Stimulated activated naive B cell treated with anti-CD40 and anti-IgM and Interleukin-4, amounts not matched to agents 10 μg/mL and 1 μg/mL and 100 μg/mL, for 72 hours (primary cell): ENCODE measurements at regions not wholly inside any gene's neighbourhood (a gene's known extent, or its start where the extent isn't known, plus 50 kb on each side); places are given as distances from the start of the nearest gene placed in this dataset.

Experiments
- ATAC-seq, 2 donors: fragments of 150-1000 bp; cut with Tn5 transposase; replicated peaks; 2 replicates each; pipeline ENCODE4 v1.10.0; 2021; ENCODE audit warnings: moderate library complexity in 1 of 2
- DNase-seq: peaks from one replicate; pipeline ENCODE4 v3.0.0; 2021
- H3K27ac Mint-ChIP-seq: one replicate; pipeline ENCODE4 v1.8.0; 2022; ENCODE audit warnings: mild to moderate bottlenecking, mixed read lengths
- H3K27me3 Mint-ChIP-seq, 2 donors: one replicate each; pipeline ENCODE4 v1.8.0; 2022; ENCODE audit warnings: mixed read lengths in 2 of 2
- H3K36me3 Mint-ChIP-seq, 2 donors: one replicate each; pipeline ENCODE4 v1.8.0; 2022; ENCODE audit warnings: mixed read lengths in 2 of 2, mild to moderate bottlenecking in 1 of 2
- H3K4me1 Mint-ChIP-seq, 2 donors: one replicate each; pipeline ENCODE4 v1.8.0; 2022; ENCODE audit warnings: mixed read lengths in 2 of 2, mild to moderate bottlenecking in 1 of 2
- H3K4me3 Mint-ChIP-seq, 2 donors: one replicate each; pipeline ENCODE4 v1.8.0; 2022; ENCODE audit warnings: mild to moderate bottlenecking in 2 of 2, mixed read lengths in 2 of 2, moderate library complexity in 1 of 2
- H3K9me3 Mint-ChIP-seq, 2 donors: one replicate each; pipeline ENCODE4 v1.8.0; 2022; ENCODE audit warnings: mixed read lengths in 2 of 2, mild to moderate bottlenecking in 1 of 2

DNA sequence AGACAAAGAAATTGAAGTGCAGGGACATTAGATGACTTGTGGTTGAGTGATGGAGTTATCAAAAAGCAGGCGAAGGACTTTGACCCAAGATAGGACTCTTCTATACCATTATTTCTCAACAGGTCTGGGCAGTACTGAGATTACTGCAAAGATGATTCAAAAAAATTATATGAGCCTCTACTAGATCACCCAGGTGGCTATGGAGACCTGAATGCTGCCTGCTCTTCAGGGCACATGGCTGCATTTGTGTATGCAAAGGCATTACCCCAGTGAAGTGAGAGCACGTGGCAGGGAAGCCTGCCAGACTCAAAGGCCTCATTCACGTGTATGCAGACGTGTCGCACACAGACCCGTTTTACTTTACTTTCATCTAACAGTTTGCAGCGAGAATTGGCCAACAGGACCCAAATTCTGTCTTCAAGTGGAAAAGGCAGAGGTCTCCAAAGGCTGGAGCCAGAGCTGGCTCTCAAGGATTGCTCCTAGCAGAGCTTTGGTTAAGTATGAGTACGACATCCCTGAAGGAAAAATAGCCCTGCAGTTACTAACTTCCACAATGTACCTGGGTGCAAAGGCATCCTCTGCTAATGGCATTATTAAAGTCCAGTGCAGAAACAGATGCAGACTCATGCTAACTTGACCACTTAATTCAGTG lies 113.8 kb upstream of the ARMC2 start:
- Mint-ChIP-seq H3K27me3 (peaks cover 15% of the 10 kb centered on the region in 2 donors), H3K4me3 (no peak overlapping the region), H3K36me3 (no peaks in the 10 kb centered on the region), H3K4me1 (peaks cover 6 to 9% of the 10 kb centered on the region in 2 donors), H3K27ac (no peak overlapping the region), H3K9me3 (no peaks in the 10 kb centered on the region)
- DNase-seq (no peak), ATAC-seq (no peak)

DNA sequence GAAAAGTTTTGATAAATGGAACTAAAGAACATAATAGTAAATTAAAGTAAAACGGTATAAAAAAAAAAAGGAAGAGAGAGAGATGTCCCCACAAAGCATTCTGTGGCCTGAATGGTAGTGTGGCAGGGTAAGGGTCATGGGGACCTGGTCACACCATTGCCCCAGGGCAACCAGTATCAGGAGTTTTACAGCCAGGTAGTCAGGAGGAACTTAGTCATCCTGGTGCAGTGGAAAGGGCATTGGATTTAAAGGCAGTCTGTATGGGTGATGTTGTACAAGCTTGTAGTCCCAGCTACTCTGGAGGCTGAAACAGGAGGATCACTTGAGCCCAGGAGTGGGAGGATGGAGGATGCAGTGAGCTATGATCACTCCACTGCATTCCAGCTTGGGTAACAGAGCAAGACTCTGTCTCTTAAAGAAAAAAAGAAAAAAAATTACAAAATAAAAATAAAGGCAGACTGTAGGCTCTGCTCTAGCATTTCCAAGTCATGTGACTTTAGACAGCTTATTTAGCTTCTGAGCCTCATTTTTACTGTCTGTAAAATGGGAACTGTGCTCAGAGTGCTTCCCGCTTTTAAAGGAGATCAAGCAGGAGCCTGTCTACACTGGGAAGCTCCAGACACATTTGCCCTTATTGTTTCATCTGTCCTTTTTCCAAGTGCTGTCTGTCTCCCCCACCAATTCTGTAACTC lies 112.8 kb upstream of the ARMC2 start:
- Mint-ChIP-seq H3K4me1 (peaks cover 6 to 9% of the 10 kb centered on the region in 2 donors), H3K9me3 (no peaks in the 10 kb centered on the region), H3K27ac (no peak overlapping the region), H3K36me3 (no peaks in the 10 kb centered on the region), H3K27me3 (peaks cover 12 to 16% of the 10 kb centered on the region in 2 donors), H3K4me3 (no peak overlapping the region)
- ATAC-seq (no peak), DNase-seq (no peak)

DNA sequence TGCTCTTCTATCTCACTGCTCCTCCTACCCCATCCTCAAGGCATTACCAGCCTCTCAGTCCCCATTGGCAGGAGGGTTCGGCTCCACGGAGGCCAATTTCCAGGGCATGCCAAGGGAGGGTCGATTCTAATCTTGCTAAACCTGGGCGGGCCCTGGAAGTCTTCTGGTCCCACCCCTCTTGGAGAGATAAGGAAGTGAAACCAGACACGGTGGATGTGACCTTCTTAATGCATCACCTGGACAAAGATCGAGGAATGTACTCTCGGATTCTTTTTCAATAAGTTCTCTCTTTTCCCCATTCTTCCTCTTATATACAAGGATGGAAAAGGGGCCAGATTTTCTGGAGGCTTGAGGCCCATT lies 112.2 kb upstream of the ARMC2 start:
- no peaks in the 10 kb centered on the region for H3K9me3 Mint-ChIP-seq
- H3K4me3 Mint-ChIP-seq, result no peak overlapping the region

DNA sequence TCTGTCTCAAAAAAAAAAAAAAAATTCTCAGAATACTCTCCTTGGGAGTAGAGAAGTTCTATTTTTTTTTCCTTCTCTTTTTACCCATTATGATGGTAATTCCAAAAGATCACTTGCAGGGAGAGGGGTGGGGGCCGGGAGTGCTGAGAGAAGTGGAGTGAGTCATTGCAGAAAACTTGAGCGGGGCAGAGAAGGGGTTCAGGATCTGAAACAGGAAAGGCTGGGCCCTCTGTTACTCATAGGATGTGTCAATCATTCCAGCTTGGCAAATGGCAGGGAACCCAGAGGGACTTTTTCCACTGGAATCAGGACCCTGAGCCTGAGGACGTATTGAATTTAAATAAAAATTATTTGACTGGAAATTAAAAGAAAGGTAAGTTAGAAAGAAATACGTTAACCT lies 111.4 kb upstream of the ARMC2 start:
- H3K4me3 Mint-ChIP-seq, result no peak overlapping the region
- DNase-seq (no peak), ATAC-seq (no peak)
- no peaks in the 10 kb centered on the region for H3K9me3 Mint-ChIP-seq
- H3K36me3 Mint-ChIP-seq, result no peaks in the 10 kb centered on the region
- H3K4me1 Mint-ChIP-seq, result peaks cover 8 to 11% of the 10 kb centered on the region in 2 donors
- peaks cover 18 to 21% of the 10 kb centered on the region in 2 donors for H3K27me3 Mint-ChIP-seq
- no peak overlapping the region for H3K27ac Mint-ChIP-seq

More for the DNA sequence above, 112.2 kb upstream of the ARMC2 start:
- peaks cover 6 to 9% of the 10 kb centered on the region in 2 donors for H3K4me1 Mint-ChIP-seq
- no peak for ATAC-seq
- H3K27me3 Mint-ChIP-seq, result peaks cover 12 to 16% of the 10 kb centered on the region in 2 donors
- DNase-seq, result no peak
- H3K27ac Mint-ChIP-seq, result no peak overlapping the region
- no peaks in the 10 kb centered on the region for H3K36me3 Mint-ChIP-seq

DNA sequence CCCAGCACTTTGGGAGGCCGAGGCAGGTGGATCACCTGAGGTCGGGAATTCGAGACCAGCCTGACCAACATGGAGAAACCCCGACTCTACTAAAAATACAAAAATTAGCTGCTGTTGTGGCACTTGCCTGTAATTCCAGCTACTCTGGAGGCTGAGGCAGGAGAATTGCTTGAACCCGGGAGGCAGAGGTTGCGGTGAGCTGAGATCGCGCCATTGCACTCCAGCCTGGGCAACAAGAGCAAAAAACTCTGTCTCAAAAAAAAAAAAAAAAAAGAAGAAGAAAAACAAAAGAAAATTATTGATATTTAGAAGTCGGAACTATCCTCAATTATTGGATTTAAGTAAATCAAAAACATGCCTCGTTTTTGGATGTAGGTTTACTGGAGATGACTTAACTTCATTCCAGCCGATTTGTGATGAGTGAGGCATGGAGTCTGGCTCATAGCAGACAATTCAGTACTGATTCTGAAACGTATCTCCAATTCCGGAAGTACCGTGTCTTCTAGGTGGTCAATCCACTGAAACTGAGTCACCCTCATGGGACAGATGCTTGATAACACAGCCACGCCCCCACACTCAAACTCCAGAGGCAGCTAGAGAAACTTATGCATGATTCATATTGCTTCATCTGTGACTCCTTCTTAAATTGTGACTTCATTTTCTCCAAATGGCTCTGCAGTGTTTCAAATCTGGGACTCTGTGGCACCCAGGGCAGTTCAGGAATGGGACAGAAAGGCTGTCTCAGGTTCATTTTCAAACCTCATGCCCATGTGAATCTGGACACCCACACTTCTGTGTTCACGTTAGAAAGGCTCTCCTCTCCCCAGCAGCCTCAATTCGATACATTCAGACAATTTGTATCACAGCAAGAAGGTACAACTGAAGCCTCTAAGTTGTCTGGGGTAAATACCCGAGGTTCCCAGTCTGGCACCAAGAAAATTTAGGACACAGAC lies 110.4 kb upstream of the ARMC2 start:
- no peak overlapping the region for H3K4me3 Mint-ChIP-seq
- H3K27ac Mint-ChIP-seq, result no peak overlapping the region

DNA sequence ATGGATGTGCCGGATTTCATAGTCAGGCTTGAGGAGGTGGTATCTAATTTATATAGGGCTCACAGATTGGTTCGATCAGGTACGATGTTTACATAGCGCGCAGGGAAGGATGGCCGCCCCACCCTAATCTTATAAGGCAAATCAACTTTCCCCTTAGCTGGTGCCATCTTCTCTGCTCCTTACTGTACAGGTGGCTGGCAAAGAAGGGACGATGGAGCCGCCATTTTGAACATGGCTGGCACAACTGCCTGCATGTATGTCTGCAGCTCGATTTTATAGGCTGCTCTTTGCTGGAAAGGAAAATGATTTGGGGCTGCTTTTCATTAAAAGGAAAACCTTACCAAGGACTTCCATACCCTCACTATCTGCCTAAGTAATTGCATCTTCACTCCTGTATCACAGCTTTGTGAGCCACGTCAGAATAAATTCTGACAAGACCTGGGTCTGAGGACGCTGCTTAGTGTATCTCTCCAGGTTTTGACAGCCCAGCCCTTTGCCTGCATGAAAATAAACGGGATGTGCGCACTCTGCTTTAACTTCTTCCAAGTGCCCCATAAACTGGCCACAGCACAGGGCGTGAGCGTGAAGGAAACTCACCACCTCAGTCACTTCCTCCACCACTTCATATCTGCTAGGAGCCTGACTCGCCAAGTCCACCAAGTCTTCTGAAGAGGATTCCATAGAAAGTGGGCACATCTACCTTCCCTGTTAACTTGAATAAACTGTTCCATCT lies 109.4 kb upstream of the ARMC2 start:
- no peaks in the 10 kb centered on the region for H3K9me3 Mint-ChIP-seq
- ATAC-seq (no peak), DNase-seq (no peak)
- peaks cover 18 to 21% of the 10 kb centered on the region in 2 donors for H3K27me3 Mint-ChIP-seq
- no peak overlapping the region for H3K27ac Mint-ChIP-seq
- H3K4me3 Mint-ChIP-seq, result no peak overlapping the region
- no peaks in the 10 kb centered on the region for H3K36me3 Mint-ChIP-seq
- H3K4me1 Mint-ChIP-seq, result peaks cover 15 to 16% of the 10 kb centered on the region in 2 donors

More for the DNA sequence above, 110.4 kb upstream of the ARMC2 start:
- ATAC-seq (no peak), DNase-seq (no peak)
- no peaks in the 10 kb centered on the region for H3K9me3 Mint-ChIP-seq
- peaks cover 18 to 21% of the 10 kb centered on the region in 2 donors for H3K27me3 Mint-ChIP-seq
- no peaks in the 10 kb centered on the region for H3K36me3 Mint-ChIP-seq
- H3K4me1 Mint-ChIP-seq, result peaks cover 15 to 16% of the 10 kb centered on the region in 2 donors

DNA sequence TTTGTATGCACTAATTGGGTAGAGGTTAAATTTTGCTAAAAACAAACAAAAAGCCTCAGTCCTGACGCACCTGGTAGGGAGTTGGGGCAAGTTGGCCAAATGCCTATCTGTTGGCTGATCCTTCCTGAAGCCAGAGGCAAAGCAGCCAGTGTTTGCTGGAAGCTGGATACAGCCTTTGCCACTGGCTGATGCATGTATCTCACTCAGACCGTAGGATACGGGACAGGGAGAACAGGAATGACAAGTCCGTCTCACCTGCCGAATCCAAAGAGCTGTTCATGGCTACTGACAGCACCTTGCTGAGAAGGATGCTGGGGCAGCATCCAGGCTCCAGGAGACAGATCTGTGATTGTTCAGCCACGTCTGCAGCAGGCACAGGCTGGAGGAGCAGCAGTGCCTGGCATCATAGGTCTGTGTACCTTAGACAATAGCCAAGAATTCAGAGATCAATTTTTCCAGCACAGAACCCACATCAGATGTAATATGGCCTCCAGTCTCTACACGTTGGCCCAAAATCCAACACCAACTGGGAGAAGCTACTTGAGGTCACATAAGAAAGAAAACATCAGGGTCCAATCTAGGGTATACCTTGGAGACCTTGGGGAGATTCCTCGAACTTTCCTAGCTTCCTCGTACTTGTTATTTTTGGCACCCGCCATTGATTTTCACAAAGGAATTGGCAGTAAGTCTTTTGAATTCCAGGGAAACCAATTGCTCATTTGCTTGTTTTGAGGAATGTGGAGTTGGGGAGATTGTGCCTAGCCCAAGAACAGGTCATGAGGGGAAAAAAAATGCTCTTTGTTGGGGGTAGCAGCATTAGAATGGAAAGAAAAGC lies 108.5 kb upstream of the ARMC2 start:
- DNase-seq, result no peak
- no peak overlapping the region for H3K4me3 Mint-ChIP-seq
- no peak overlapping the region for H3K27ac Mint-ChIP-seq
- H3K9me3 Mint-ChIP-seq, result no peaks in the 10 kb centered on the region
- peaks cover 19 to 21% of the 10 kb centered on the region in 2 donors for H3K27me3 Mint-ChIP-seq
- no peak for ATAC-seq
- H3K36me3 Mint-ChIP-seq, result no peaks in the 10 kb centered on the region
- H3K4me1 Mint-ChIP-seq, result peaks cover 15 to 16% of the 10 kb centered on the region in 2 donors

DNA sequence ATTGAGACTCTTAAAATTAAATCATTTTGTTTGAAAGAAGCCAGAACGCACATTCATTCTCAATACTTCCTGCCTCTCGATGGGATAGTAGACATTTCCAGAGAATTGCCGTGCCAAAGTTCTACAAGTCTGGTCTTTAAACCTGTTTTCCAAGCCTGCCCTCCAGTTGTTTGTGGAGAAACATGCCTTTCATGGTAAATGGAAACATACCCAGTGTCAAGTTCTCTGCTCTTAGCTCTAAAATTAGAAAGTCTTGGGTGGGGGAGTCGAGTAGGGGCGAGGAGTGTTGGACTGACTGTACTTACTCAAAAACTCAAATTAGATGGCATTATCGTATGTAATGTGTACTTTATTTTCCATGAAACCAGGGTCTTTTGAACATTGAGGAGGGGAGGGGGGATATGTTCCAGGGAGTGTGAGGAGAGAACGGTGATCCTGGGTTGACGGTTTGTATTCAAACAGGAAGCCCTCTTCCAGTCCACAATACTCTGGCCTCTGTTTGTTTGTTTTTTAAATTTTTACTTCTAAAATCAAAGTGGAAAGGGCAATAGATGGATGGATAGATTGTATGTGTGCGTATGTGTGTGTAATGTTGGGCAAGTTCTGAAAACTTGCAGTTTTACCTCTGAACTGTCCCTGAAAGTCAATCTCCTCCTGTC lies 106.8 kb upstream of the ARMC2 start:
- peaks cover 19 to 24% of the 10 kb centered on the region in 2 donors for H3K27me3 Mint-ChIP-seq
- ATAC-seq, result no peak
- no peaks in the 10 kb centered on the region for H3K36me3 Mint-ChIP-seq
- H3K27ac Mint-ChIP-seq, result no peak overlapping the region
- peaks cover 9% of the 10 kb centered on the region in 2 donors for H3K4me1 Mint-ChIP-seq
- H3K4me3 Mint-ChIP-seq, result no peak overlapping the region
- no peak for DNase-seq
- H3K9me3 Mint-ChIP-seq, result no peaks in the 10 kb centered on the region

DNA sequence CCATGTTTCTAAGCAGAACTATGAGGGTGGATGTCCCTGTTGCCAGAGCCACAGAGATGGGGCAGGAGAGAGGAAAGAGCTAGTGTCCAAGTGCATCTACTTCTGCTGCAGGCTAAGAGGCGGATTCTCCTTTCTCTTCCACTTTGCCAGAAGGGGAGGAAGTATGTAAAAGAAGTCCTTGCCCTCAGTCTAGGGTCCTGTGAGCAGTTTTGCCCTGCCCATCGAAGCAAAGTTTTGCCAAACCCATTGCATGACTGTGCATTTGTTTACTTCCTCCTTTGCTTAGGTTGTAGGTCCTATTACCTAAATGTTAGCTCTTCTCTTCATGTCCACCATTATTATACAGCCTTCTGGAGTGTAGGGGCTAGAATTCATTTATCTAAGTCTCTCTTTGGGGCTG lies 106.2 kb upstream of the ARMC2 start:
- Mint-ChIP-seq H3K4me3 (no peak overlapping the region), H3K4me1 (peaks cover 9% of the 10 kb centered on the region in 2 donors), H3K9me3 (no peaks in the 10 kb centered on the region), H3K27me3 (peaks cover 19 to 24% of the 10 kb centered on the region in 2 donors), H3K36me3 (no peaks in the 10 kb centered on the region), H3K27ac (no peak overlapping the region)
- peak; percentile 59 to 78 for ATAC-seq
- no peak for DNase-seq

DNA sequence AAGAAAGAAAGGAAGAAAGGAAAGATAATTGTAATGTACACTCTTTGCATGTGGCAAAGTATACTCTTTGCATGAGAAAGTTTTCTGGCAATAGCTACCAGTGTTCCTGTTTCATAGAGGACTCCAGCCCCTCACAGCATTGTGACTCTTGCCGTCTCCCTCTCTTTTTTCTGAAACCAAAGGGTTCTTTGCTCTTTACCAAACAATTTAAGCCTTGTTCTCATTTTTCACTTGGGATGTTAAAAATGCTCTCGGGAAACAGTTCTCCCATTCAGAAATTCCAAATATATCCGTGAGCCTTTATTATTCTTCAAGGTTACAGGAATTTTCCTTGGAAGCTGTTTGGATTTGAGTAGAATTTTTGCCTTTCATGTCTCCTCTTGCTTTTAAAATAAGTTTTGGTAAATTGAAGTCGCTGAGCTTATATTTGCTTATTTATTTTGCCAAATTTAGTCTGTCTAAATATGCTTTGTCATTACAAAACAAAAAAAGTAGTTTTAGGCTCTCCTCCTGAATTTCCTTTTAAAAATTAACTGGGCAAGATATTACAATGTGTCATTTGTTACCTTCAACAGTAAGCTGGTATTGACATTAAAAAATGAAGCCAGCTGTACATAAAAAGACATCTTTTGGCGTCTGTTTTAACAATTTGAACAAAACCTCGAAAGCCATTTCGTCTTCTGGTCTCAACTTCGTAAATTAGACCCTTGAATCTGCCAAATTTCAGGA lies 103.8 kb upstream of the ARMC2 start:
- no peak overlapping the region for H3K4me3 Mint-ChIP-seq
- DNase-seq (no peak), ATAC-seq (no peak)
- H3K9me3 Mint-ChIP-seq, result no peaks in the 10 kb centered on the region
- H3K4me1 Mint-ChIP-seq, result peaks cover 7 to 9% of the 10 kb centered on the region in 2 donors
- H3K27ac Mint-ChIP-seq, result no peak overlapping the region
- peaks cover 12 to 18% of the 10 kb centered on the region in 2 donors for H3K27me3 Mint-ChIP-seq
- no peaks in the 10 kb centered on the region for H3K36me3 Mint-ChIP-seq

DNA sequence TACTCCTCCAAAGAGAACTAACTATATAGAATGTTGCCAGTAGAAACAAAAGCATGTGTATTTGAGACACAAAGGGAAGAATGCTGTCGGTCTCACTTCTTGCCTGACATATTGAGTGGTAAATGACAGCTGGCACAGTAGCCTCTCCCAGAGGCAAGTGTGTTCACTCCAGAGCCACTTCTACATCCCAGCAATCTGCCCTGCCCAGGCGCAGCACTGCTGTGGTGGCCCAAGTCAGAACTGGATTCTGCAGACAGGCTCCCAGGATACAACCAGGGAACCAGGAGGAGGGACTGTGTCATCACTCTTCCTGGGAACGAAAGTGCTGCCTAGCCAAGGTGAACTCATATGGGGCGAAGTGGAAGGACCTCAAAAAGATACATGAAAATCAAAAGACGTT lies 103.2 kb upstream of the ARMC2 start:
- H3K27ac Mint-ChIP-seq, result no peak overlapping the region
- no peak overlapping the region for H3K4me3 Mint-ChIP-seq
- no peaks in the 10 kb centered on the region for H3K36me3 Mint-ChIP-seq
- ATAC-seq, result no peak
- no peak for DNase-seq
- H3K27me3 Mint-ChIP-seq, result peaks cover 11 to 15% of the 10 kb centered on the region in 2 donors
- H3K9me3 Mint-ChIP-seq, result no peaks in the 10 kb centered on the region
- peaks cover 7 to 9% of the 10 kb centered on the region in 2 donors for H3K4me1 Mint-ChIP-seq

DNA sequence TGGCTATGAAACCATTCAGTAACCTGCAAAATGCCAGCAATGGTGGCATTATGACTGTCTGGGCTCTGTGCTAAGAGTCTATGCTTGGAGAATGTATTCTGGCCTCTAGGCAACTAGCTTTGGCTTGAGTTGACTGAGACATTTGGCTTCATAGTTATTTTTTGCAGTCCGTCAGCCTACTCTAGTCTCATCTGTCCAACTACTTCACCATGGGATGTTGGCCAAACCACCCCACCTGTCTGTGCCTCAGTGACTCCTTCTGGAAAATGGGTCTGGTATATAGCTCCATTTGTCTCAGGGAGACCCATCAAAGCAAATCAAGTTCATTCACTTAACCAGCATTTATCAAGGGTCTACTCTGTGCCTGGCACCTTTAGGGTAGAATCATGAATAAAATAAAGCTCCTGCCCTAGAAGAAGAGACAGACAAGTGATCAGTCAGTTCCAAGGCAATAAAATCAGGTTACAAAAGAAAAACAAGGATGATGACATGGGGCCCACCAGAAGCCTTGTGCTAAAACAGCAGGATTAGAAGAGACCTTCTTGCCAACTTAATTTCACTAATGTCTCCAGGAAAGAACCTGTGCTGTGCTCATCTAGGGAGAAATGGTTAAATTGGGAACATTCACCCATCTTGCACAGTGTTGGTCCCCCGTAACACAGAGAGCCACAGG lies 102.4 kb upstream of the ARMC2 start:
- H3K36me3 Mint-ChIP-seq, result no peaks in the 10 kb centered on the region
- H3K9me3 Mint-ChIP-seq, result no peaks in the 10 kb centered on the region
- peaks cover 9 to 14% of the 10 kb centered on the region in 2 donors for H3K27me3 Mint-ChIP-seq
- no peak overlapping the region for H3K4me3 Mint-ChIP-seq
- no peak overlapping the region for H3K27ac Mint-ChIP-seq
- no peak for DNase-seq
- ATAC-seq, result no peak
- H3K4me1 Mint-ChIP-seq, result peaks cover 7 to 9% of the 10 kb centered on the region in 2 donors
